K562 (cell line): ENCODE measurements at regions not wholly inside any gene's neighbourhood (a gene's known extent, or its start where the extent isn't known, plus 50 kb on each side); places are given as distances from the start of the nearest gene placed in this dataset.

ENCODE experiments used
- ATAC-seq: fragments of 200-7000 bp; cut with Tn5 transposase; 3 replicates; pipeline ENCODE4 v1.9.1; 2020; ENCODE audit warnings: moderate library complexity
- BruUV-seq: library from RNA; stranded (reverse); fragments of 400-500 nt; replicated peaks from 2 replicates; lab custom pipeline; 2021; lab: Mats Ljungman, UMichigan
- CTCF ChIA-PET: fragments of 300-600 bp; formaldehyde crosslinking; extraction: SDS; loops from one replicate; lab custom pipeline; 2021; ENCODE audit warnings: low intra/inter-chr PET ratio; lab: Yijun Ruan, JAX
- POLR2A ChIA-PET: fragments of 300-600, 350-650 bp; sonication (Branson Sonifier 250); formaldehyde crosslinking; extraction: SDS; loops from one replicate; lab custom pipeline; 2021; ENCODE audit warnings: antibody characterized with exemption, inconsistent platforms; lab: Yijun Ruan, JAX
- DNase-seq, 4 experiments: peaks; one replicate each; pipeline versions ENCODE4 v3.0.0 to v3.0.0-alpha.2; 2011 to 2018; ENCODE audit warnings: low spot score in 3 of 4, mixed read lengths in 3 of 4; ENCODE audit errors: extremely low read depth in 1 of 4
- FAIRE-seq: peaks from 2 replicates; lab custom pipeline; 2011; peaks lifted over from hg19 to GRCh38; lab: Jason Lieb, UNC
- H2AFZ ChIP-seq: 2 replicates; pipeline ENCODE4 v1.6.0; 2011; ENCODE audit warnings: low read depth, low read length, control low read depth, inconsistent platforms
- H3K27ac ChIP-seq: fragments of 200-600 bp; 3 replicates; pipeline ENCODE4 v1.8.0; 2011; ENCODE audit warnings: low read depth, mild to moderate bottlenecking, control low read depth, inconsistent platforms, low read length, moderate library complexity, mixed read lengths; ENCODE audit errors: extremely low read depth
- H3K27me3 ChIP-seq, 2 experiments: fragments of 300-600 bp in 1 of 2; 2 replicates in 1 of 2; 3 replicates in 1 of 2; pipeline versions ENCODE4 v1.6.0 to v1.8.0; 2011; ENCODE audit warnings: inconsistent platforms in 2 of 2, low read length in 2 of 2, mild to moderate bottlenecking in 1 of 2, mixed read lengths in 1 of 2, moderate library complexity in 1 of 2; ENCODE audit not compliant: control insufficient read depth in 2 of 2, insufficient read depth in 2 of 2
- H3K36me3 ChIP-seq: fragments of 300-600 bp; 3 replicates; pipeline ENCODE4 v1.8.0; 2011; ENCODE audit warnings: mild to moderate bottlenecking, low read length, inconsistent platforms; ENCODE audit not compliant: control insufficient read depth, insufficient read depth
- H3K4me1 ChIP-seq, 2 experiments: fragments of 200-600 bp in 1 of 2; replicated peaks in 1 of 2; 2 replicates in 1 of 2; 3 replicates in 1 of 2; pipeline versions ENCODE4 v1.5.1 to v1.8.0; 2011; ENCODE audit warnings: inconsistent platforms in 2 of 2, low read length in 2 of 2, mild to moderate bottlenecking in 1 of 2, mixed read lengths in 1 of 2, moderate library complexity in 1 of 2; ENCODE audit not compliant: control insufficient read depth in 2 of 2, insufficient read depth in 2 of 2
- H3K4me2 ChIP-seq: 2 replicates; pipeline ENCODE4 v1.6.1; 2011; ENCODE audit warnings: low read length, control low read depth, inconsistent platforms, mixed read lengths; ENCODE audit not compliant: insufficient read depth
- H3K4me3 ChIP-seq: fragments of 200-600 bp; sonication (generic), shearing (Covaris generic); 2 replicates; pipeline ENCODE4 v1.5.1; 2016; ENCODE audit warnings: control low read depth, inconsistent platforms
- H3K79me2 ChIP-seq: fragments of 200-600 bp; 3 replicates; pipeline ENCODE4 v1.8.0; 2011; ENCODE audit warnings: low read length, inconsistent platforms; ENCODE audit not compliant: control insufficient read depth, insufficient read depth
- H3K9ac ChIP-seq, 2 experiments: 2 replicates each; pipeline versions ENCODE4 v1.6.0 to v1.6.1; 2011; ENCODE audit warnings: low read depth in 2 of 2, low read length in 2 of 2, control low read depth in 1 of 2, inconsistent platforms in 1 of 2, mild to moderate bottlenecking in 1 of 2, mixed read lengths in 1 of 2; ENCODE audit not compliant: insufficient read depth in 1 of 2
- H3K9me1 ChIP-seq: one replicate; pipeline ENCODE4 v1.6.0; 2011; ENCODE audit warnings: inconsistent platforms, mild to moderate bottlenecking, low read length, moderate library complexity; ENCODE audit not compliant: control insufficient read depth, insufficient read depth
- H3K9me3 ChIP-seq: replicated peaks from 2 replicates; pipeline ENCODE4 v1.5.1; 2011; ENCODE audit warnings: low read depth, low read length, inconsistent platforms; ENCODE audit not compliant: control insufficient read depth, insufficient read depth
- H4K20me1 ChIP-seq: replicated peaks from 2 replicates; pipeline ENCODE4 v1.6.1; 2011; ENCODE audit warnings: low read length, inconsistent platforms, mixed read lengths; ENCODE audit not compliant: control insufficient read depth, insufficient read depth
- BDP1 ChIP-seq: IDR thresholded peaks from 3 replicates; pipeline ENCODE4 v1.6.1; 2011; ENCODE audit not compliant: insufficient read length, insufficient read depth
- DACH1 ChIP-seq: fragments of 450-650 bp; IDR thresholded peaks from 2 replicates; pipeline ENCODE4 v1.6.1; 2018; ENCODE audit not compliant: partially characterized antibody
- FOXP1 ChIP-seq: sonication (generic); formaldehyde crosslinking; IDR thresholded peaks from 2 replicates; pipeline ENCODE4 v1.8.0; 2022; ENCODE audit warnings: mild to moderate bottlenecking, missing genetic modification reagents
- HDGF ChIP-seq: fragments of 450-650 bp; IDR thresholded peaks from 2 replicates; pipeline ENCODE4 v1.6.1; 2016
- HES1 ChIP-seq: fragments of 450-650 bp; IDR thresholded peaks from 2 replicates; pipeline ENCODE4 v1.6.1; 2016; ENCODE audit warnings: low read depth, mild to moderate bottlenecking, moderate library complexity
- NCOA6 ChIP-seq: fragments of 450-650 bp; IDR thresholded peaks from 2 replicates; pipeline ENCODE4 v1.6.1; 2017; ENCODE audit warnings: mild to moderate bottlenecking
- POLR2H ChIP-seq: IDR thresholded peaks from 2 replicates; pipeline ENCODE4 v1.6.1; 2016; ENCODE audit warnings: missing genetic modification characterization, low read depth, mild to moderate bottlenecking, control low read depth, missing compliant biosample characterization, moderate library complexity
- UBTF ChIP-seq, 2 experiments: IDR thresholded peaks; 2 replicates each; pipeline ENCODE4 v1.6.1; 2012; ENCODE audit warnings: improper control_type of control experiment in 2 of 2, low read depth in 2 of 2, low read length in 2 of 2, borderline replicate concordance in 1 of 2
- ZNF589 ChIP-seq: fragments of 200-800 bp; sonication (Bioruptor generic); IDR thresholded peaks from 2 replicates; pipeline ENCODE4 v1.6.1; 2016; ENCODE audit warnings: low read depth, missing genetic modification characterization, missing compliant biosample characterization
- ZNF77 ChIP-seq: fragments of 250-450 bp; sonication (Bioruptor Pico); IDR thresholded peaks from 2 replicates; pipeline ENCODE4 v1.5.0; 2020
- WGBS: fragments of 100-300 bp; shearing (Covaris generic); methylation state at CpG from one replicate; pipeline ENCODE4 v1.1.6; 2016; ENCODE audit warnings: low coverage, mixed read lengths; ENCODE audit not compliant: insufficient coverage; ENCODE audit errors: missing lambda C conversion rate; 5-methylcytosine and 5-hydroxymethylcytosine counted together
- in situ Hi-C: fragments of 300-500 bp; cut with MboI; formaldehyde crosslinking; loops from 4 replicates; pipeline ENCODE4 v1.15.0; 2018; ENCODE audit warnings: inconsistent platforms, mixed read lengths
- intact Hi-C: fragments of 100-400 bp; cut with micrococcal nuclease; formaldehyde crosslinking; loops from 2 replicates; pipeline ENCODE4 v1.14.2; 2022
- TF ChIP-seq, protein P1 (sequence below): fragments of 250-450 bp; sonication (Bioruptor Pico); IDR thresholded peaks from 2 replicates; pipeline ENCODE4 v1.5.0; 2020; ENCODE audit warnings: mild to moderate bottlenecking, borderline replicate concordance

DNA sequence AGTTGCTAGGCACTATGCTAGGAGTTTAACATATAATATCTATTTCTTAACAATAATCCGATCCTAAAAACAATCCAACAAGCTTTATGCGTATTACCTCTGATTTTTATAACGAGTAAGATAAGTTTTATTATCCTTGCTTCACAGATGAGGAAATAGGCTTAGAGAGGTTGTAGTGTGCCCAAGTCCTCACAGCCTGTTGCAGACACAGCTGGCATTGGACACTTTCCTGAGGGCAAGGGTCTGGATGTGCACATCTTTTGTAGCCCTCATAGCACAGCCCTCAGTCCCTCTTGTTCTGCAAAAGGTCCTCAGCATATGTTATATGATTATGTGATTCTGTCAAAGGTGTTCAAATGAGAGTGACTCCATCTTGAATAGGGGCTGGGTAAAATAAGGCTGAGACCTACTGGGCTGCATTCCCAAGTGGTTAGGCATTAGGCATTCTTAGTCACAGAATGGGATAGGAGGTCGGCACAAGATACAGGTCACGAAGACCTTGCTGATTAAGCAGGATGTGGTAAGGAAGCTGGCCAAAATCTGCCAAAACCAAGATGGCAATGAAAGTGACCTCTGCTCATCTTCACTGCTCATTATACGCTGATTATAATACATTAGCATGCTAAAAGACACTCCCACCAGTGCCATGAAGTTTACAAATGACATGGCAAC, 75.7 kb upstream of the F3 start (continued):
- no peak for TF ChIP-seq ZNF77 (CRISPR knock-in tag)
- TF ChIP-seq BDP1 = no peak
- TF ChIP-seq HDGF = no peak
- TF ChIP-seq HES1 = no peak

DNA sequence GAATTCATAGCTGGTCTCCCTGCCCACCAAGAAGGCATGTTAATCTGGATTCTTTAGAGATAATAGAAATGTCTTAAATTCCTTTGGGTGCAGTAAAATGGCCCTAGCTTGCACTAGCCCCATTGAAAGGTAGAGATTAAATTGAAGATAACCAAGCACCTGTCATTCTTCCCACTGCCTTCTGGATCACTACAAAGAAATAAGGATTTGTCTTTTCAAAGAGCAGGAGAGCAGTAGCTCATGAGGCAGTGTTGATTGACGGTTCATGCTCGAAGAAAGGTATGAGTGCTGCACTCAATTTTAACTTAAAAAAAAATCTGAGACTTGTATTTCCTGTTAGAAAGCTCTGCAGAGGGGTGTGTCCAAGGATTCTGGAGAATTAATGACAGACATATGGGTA, 74.9 kb upstream of the F3 start:
- no peak overlapping the region for H3K27ac ChIP-seq
- no peaks in the 10 kb centered on the region for H4K20me1 ChIP-seq
- DNase-seq (no peak), ATAC-seq (no peak), FAIRE-seq (no peak)
- H3K4me2 ChIP-seq = no peak overlapping the region
- no peak overlapping the region for H2AFZ ChIP-seq
- no peaks in the 10 kb centered on the region for H3K79me2 ChIP-seq
- ChIA-PET POLR2A (interaction anchor here (0.6 kb wide), 1 partner anchor 20 kb away, joined by 4 read pairs; no protein-coding TSS in a partner anchor), CTCF (interaction anchor here (0.6 kb wide), 1 partner anchor 149 kb away, joined by 3 read pairs; no protein-coding TSS in a partner anchor)
- H3K27me3 ChIP-seq = peaks cover 0 to 13% of the 10 kb centered on the region in 2 experiments; a peak in 2 of 5 replicates
- no peaks in the 10 kb centered on the region for H3K36me3 ChIP-seq
- intact Hi-C loops (no loop called here), in situ Hi-C loops (no loop called here)
- H3K9me3 ChIP-seq = no peaks in the 10 kb centered on the region
- 7% methylated on average over 2 of the region's 2 CpGs for WGBS
- no peaks in the 10 kb centered on the region for H3K9me1 ChIP-seq
- no TSS peak for BruUV-seq
- H3K9ac ChIP-seq = no peak overlapping the region
- no peak overlapping the region for H3K4me3 ChIP-seq
- H3K4me1 ChIP-seq = peaks cover 3 to 5% of the 10 kb centered on the region in 2 experiments; a peak in 3 of 5 replicates
- no peak for TF ChIP-seq ZNF589 (CRISPR knock-in tag)
- no peak for TF ChIP-seq FOXP1 (CRISPR knock-in tag)
- TF ChIP-seq DACH1 = no peak
- TF ChIP-seq POLR2H (tag) = no peak
- TF ChIP-seq, protein P1, sequence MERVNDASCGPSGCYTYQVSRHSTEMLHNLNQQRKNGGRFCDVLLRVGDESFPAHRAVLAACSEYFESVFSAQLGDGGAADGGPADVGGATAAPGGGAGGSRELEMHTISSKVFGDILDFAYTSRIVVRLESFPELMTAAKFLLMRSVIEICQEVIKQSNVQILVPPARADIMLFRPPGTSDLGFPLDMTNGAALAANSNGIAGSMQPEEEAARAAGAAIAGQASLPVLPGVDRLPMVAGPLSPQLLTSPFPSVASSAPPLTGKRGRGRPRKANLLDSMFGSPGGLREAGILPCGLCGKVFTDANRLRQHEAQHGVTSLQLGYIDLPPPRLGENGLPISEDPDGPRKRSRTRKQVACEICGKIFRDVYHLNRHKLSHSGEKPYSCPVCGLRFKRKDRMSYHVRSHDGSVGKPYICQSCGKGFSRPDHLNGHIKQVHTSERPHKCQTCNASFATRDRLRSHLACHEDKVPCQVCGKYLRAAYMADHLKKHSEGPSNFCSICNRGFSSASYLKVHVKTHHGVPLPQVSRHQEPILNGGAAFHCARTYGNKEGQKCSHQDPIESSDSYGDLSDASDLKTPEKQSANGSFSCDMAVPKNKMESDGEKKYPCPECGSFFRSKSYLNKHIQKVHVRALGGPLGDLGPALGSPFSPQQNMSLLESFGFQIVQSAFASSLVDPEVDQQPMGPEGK (CRISPR knock-in tag) = no peak
- no peak for TF ChIP-seq UBTF (IDR thresholded peaks at IDR 0.05; ENCODE audit: borderline replicate concordance in 1 of 2, low read depth in 2 of 2, low read length in 2 of 2)
- TF ChIP-seq NCOA6 = no peak
